H9 (cell line): ENCODE measurements at regions not wholly inside any gene's neighbourhood (a gene's known extent, or its start where the extent isn't known, plus 50 kb on each side); places are given as distances from the start of the nearest gene placed in this dataset.

Experiments used
- DNase-seq: peaks from one replicate; pipeline ENCODE4 v3.0.0-alpha.2; 2017
- H2AFZ ChIP-seq: one replicate; pipeline ENCODE4 v1.6.1; 2013; ENCODE audit warnings: mild to moderate bottlenecking, low read length, control low read depth, moderate library complexity
- H2AK5ac ChIP-seq: 2 replicates; pipeline ENCODE4 v1.6.1; 2013; ENCODE audit warnings: low read length, control low read depth, mixed read lengths; ENCODE audit not compliant: insufficient read length
- H2BK120ac ChIP-seq: one replicate; pipeline ENCODE4 v1.6.1; 2013; ENCODE audit warnings: low read depth, mild to moderate bottlenecking, low read length, control low read depth, inconsistent platforms; ENCODE audit not compliant: poor library complexity, severe bottlenecking
- H2BK12ac ChIP-seq: 2 replicates; pipeline ENCODE4 v1.6.1; 2013; ENCODE audit warnings: low read length, control low read depth, mixed read lengths, low read depth; ENCODE audit not compliant: insufficient read length
- H2BK15ac ChIP-seq: 2 replicates; pipeline ENCODE4 v1.6.1; 2013; ENCODE audit warnings: low read depth, low read length, control low read depth
- H2BK20ac ChIP-seq: one replicate; pipeline ENCODE4 v1.6.1; 2013; ENCODE audit warnings: low read depth, mild to moderate bottlenecking, low read length, control low read depth, inconsistent platforms; ENCODE audit not compliant: poor library complexity, severe bottlenecking
- H2BK5ac ChIP-seq: 2 replicates; pipeline ENCODE4 v1.6.1; 2013; ENCODE audit warnings: low read length, control low read depth, mixed read lengths; ENCODE audit not compliant: insufficient read length
- H3K14ac ChIP-seq: 2 replicates; pipeline ENCODE4 v1.6.1; 2013; ENCODE audit warnings: low read length, control low read depth; ENCODE audit not compliant: insufficient read depth
- H3K18ac ChIP-seq: 2 replicates; pipeline ENCODE4 v1.6.1; 2013; ENCODE audit warnings: low read depth, mild to moderate bottlenecking, mixed read lengths, low read length, control low read depth; ENCODE audit not compliant: insufficient read length
- H3K23ac ChIP-seq: 2 replicates; pipeline ENCODE4 v1.6.1; 2013; ENCODE audit warnings: low read length, control low read depth, mixed read lengths, low read depth; ENCODE audit not compliant: insufficient read length
- H3K23me2 ChIP-seq: 2 replicates; pipeline ENCODE4 v1.6.1; 2013; ENCODE audit warnings: low read depth, mild to moderate bottlenecking, mixed read lengths, low read length, control low read depth; ENCODE audit not compliant: insufficient read length, poor library complexity, severe bottlenecking
- H3K27ac ChIP-seq: 2 replicates; pipeline ENCODE4 v1.5.1; 2013; ENCODE audit warnings: low read length, control low read depth, mixed read lengths, low read depth; ENCODE audit not compliant: insufficient read length
- H3K27me3 ChIP-seq: 2 replicates; pipeline ENCODE4 v1.6.1; 2013; ENCODE audit warnings: low read length, control low read depth, inconsistent platforms; ENCODE audit not compliant: insufficient read depth
- H3K4ac ChIP-seq: 2 replicates; pipeline ENCODE4 v1.6.1; 2013; ENCODE audit warnings: low read depth, mild to moderate bottlenecking, control low read depth, inconsistent platforms, low read length, moderate library complexity
- H3K4me1 ChIP-seq: 2 replicates; pipeline ENCODE4 v1.6.1; 2013; ENCODE audit warnings: low read length, control low read depth, inconsistent platforms; ENCODE audit not compliant: insufficient read depth
- H3K4me2 ChIP-seq: 2 replicates; pipeline ENCODE4 v1.6.1; 2013; ENCODE audit warnings: low read length, control low read depth, mixed read lengths; ENCODE audit not compliant: insufficient read length, insufficient read depth
- H3K56ac ChIP-seq: 2 replicates; pipeline ENCODE4 v1.6.1; 2013; ENCODE audit warnings: low read depth, mild to moderate bottlenecking, mixed read lengths, low read length, control low read depth; ENCODE audit not compliant: insufficient read length
- H3K79me1 ChIP-seq: 2 replicates; pipeline ENCODE4 v1.6.1; 2013; ENCODE audit warnings: low read depth, mild to moderate bottlenecking, moderate library complexity, low read length, control low read depth, inconsistent platforms; ENCODE audit not compliant: insufficient read depth, poor library complexity, severe bottlenecking
- H3K79me2 ChIP-seq: 2 replicates; pipeline ENCODE4 v1.6.1; 2013; ENCODE audit warnings: low read length, control low read depth, inconsistent platforms; ENCODE audit not compliant: insufficient read depth
- H3K9ac ChIP-seq: 2 replicates; pipeline ENCODE4 v1.6.1; 2013; ENCODE audit warnings: low read length, control low read depth, mixed read lengths; ENCODE audit not compliant: insufficient read length; ENCODE audit errors: extremely low read depth
- H3K9me3 ChIP-seq: one replicate; pipeline ENCODE4 v1.6.1; 2013; ENCODE audit warnings: low read depth, low read length, inconsistent platforms; ENCODE audit not compliant: control insufficient read depth
- H3T11ph ChIP-seq: one replicate; pipeline ENCODE4 v1.6.1; 2013; ENCODE audit warnings: mild to moderate bottlenecking, low read length, control low read depth, inconsistent platforms
- H4K20me1 ChIP-seq: one replicate; pipeline ENCODE4 v1.6.1; 2013; ENCODE audit not compliant: control insufficient read depth, insufficient read length, insufficient read depth
- H4K5ac ChIP-seq: 2 replicates; pipeline ENCODE4 v1.6.1; 2013; ENCODE audit warnings: low read depth, mild to moderate bottlenecking, mixed read lengths, low read length, control low read depth; ENCODE audit not compliant: insufficient read length
- H4K8ac ChIP-seq: replicated peaks from 2 replicates; pipeline ENCODE4 v1.6.1; 2013; ENCODE audit warnings: low read length, control low read depth, mixed read lengths, low read depth; ENCODE audit not compliant: insufficient read length
- H4K91ac ChIP-seq: 2 replicates; pipeline ENCODE4 v1.6.1; 2013; ENCODE audit warnings: low read depth, mild to moderate bottlenecking, moderate library complexity, mixed read lengths, low read length, control low read depth; ENCODE audit not compliant: insufficient read length
- H3K27ac Mint-ChIP-seq, 3 experiments: 2 replicates in 2 of 3; 3 replicates in 1 of 3; pipeline ENCODE4 v1.8.0; 2020 to 2021; ENCODE audit warnings: mixed read lengths in 3 of 3, mild to moderate bottlenecking in 1 of 3, moderate library complexity in 1 of 3
- H3K27me3 Mint-ChIP-seq: 2 replicates; pipeline ENCODE4 v1.8.0; 2021; ENCODE audit warnings: low read depth, mild to moderate bottlenecking, moderate library complexity, mixed read lengths
- H3K36me3 Mint-ChIP-seq, 3 experiments: 2 replicates in 2 of 3; 3 replicates in 1 of 3; pipeline ENCODE4 v1.8.0; 2020 to 2021; ENCODE audit warnings: low read depth in 3 of 3, mixed read lengths in 3 of 3; ENCODE audit not compliant: insufficient read depth in 1 of 3
- H3K4me1 Mint-ChIP-seq, 2 experiments: 2 replicates each; pipeline ENCODE4 v1.8.0; 2020; ENCODE audit warnings: mixed read lengths in 2 of 2
- H3K4me3 Mint-ChIP-seq, 2 experiments: 2 replicates in 1 of 2; 3 replicates in 1 of 2; pipeline ENCODE4 v1.8.0; 2020 to 2021; ENCODE audit warnings: mild to moderate bottlenecking in 2 of 2, mixed read lengths in 2 of 2, moderate library complexity in 1 of 2
- H3K9me3 Mint-ChIP-seq, 2 experiments: 2 replicates in 1 of 2; 3 replicates in 1 of 2; pipeline ENCODE4 v1.8.0; 2020; ENCODE audit warnings: mild to moderate bottlenecking in 2 of 2, mixed read lengths in 2 of 2, moderate library complexity in 1 of 2
- WGBS: extraction: QIAGEN DNeasy Blood & Tissue Kit; methylation state at CpG from one replicate; pipeline ENCODE4 v1.1.7; 2013; ENCODE audit warnings: missing lambda C conversion rate, low lambda C conversion rate, mixed read lengths; ENCODE audit not compliant: insufficient read length; ENCODE audit errors: extremely low coverage; 5-methylcytosine and 5-hydroxymethylcytosine counted together
- TF ChIP-seq, protein P1 (sequence below): fragments of 200-600 bp; sonication (generic); conservative IDR thresholded peaks from 3 replicates; pipeline ENCODE4 v1.8.0; 2021; ENCODE audit warnings: antibody characterized with exemption, mild to moderate bottlenecking

DNA sequence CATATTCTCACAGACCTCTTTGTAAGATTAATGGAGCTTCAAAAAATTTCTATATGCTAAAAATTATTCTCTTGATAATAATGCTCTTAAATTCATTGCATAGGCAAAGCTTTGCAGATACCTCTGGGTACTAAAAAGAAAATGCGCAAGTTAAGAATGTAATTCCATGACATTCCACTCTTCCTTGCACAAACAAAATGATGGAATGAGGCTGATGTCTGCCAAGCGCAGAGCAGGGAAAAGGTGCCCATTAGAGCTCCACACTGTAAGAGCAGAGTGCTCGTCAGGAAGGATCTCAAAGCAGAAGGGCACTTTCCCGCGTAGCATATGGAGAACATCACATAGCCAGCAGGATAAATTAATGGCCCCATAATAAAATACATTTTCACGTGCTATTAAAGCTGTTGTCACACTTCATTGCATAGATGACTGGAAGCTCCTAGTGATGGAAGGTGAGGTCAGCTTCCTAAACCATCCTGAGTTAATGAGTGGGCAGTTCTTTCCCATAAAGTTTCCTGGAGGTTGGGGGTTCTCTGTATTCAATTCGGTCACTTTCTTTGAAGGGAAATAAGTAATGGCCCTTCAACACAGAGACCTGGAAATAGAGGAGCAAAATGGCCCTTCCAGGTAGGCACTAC is 1058.9 kb downstream of the GALC start:
- H2AK5ac ChIP-seq, result no peak overlapping the region
- no peak overlapping the region for H3K9ac ChIP-seq
- no peaks in the 10 kb centered on the region for H3K9me3 ChIP-seq
- no peaks in the 10 kb centered on the region for H3K9me3 Mint-ChIP-seq
- H3K79me1 ChIP-seq, result no peaks in the 10 kb centered on the region
- WGBS, result no CpG with 5 or more reads among the region's 7 CpGs
- no peaks in the 10 kb centered on the region for H3K4me1 Mint-ChIP-seq
- no peak overlapping the region for H3K14ac ChIP-seq
- H2BK5ac ChIP-seq, result no peak overlapping the region
- H2BK20ac ChIP-seq, result no peak overlapping the region
- no peak overlapping the region for H2AFZ ChIP-seq
- H3K27me3 Mint-ChIP-seq, result no peaks in the 10 kb centered on the region
- no peaks in the 10 kb centered on the region for H3K36me3 Mint-ChIP-seq
- H2BK12ac ChIP-seq, result no peak overlapping the region
- H3K23ac ChIP-seq, result no peak overlapping the region
- no peaks in the 10 kb centered on the region for H3K23me2 ChIP-seq
- no peak overlapping the region for H3K18ac ChIP-seq
- no peak overlapping the region for H3K27ac Mint-ChIP-seq
- no peak overlapping the region for H4K91ac ChIP-seq
- no peak overlapping the region for H3T11ph ChIP-seq
- no peaks in the 10 kb centered on the region for H3K27me3 ChIP-seq
- H3K27ac ChIP-seq, result no peak overlapping the region
- no peak overlapping the region for H3K4me2 ChIP-seq
- H4K20me1 ChIP-seq, result no peaks in the 10 kb centered on the region
- H2BK15ac ChIP-seq, result no peak overlapping the region
- DNase-seq, result no peak
- no peaks in the 10 kb centered on the region for H3K79me2 ChIP-seq
- H3K56ac ChIP-seq, result no peak overlapping the region
- H4K5ac ChIP-seq, result no peak overlapping the region
- no peak overlapping the region for H3K4me3 Mint-ChIP-seq
- H4K8ac ChIP-seq, result no peak overlapping the region
- TF ChIP-seq, protein P1, sequence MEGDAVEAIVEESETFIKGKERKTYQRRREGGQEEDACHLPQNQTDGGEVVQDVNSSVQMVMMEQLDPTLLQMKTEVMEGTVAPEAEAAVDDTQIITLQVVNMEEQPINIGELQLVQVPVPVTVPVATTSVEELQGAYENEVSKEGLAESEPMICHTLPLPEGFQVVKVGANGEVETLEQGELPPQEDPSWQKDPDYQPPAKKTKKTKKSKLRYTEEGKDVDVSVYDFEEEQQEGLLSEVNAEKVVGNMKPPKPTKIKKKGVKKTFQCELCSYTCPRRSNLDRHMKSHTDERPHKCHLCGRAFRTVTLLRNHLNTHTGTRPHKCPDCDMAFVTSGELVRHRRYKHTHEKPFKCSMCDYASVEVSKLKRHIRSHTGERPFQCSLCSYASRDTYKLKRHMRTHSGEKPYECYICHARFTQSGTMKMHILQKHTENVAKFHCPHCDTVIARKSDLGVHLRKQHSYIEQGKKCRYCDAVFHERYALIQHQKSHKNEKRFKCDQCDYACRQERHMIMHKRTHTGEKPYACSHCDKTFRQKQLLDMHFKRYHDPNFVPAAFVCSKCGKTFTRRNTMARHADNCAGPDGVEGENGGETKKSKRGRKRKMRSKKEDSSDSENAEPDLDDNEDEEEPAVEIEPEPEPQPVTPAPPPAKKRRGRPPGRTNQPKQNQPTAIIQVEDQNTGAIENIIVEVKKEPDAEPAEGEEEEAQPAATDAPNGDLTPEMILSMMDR, result no peak
- H2BK120ac ChIP-seq, result no peak overlapping the region
- no peaks in the 10 kb centered on the region; the same call in 1 of the 2 replicates for H3K4me1 ChIP-seq
- H3K4ac ChIP-seq, result no peak overlapping the region
